ENCODE measurements at regions not wholly inside any gene's neighbourhood (a gene's known extent, or its start where the extent isn't known, plus 50 kb on each side); places are given as distances from the start of the nearest gene placed in this dataset.

DNA sequence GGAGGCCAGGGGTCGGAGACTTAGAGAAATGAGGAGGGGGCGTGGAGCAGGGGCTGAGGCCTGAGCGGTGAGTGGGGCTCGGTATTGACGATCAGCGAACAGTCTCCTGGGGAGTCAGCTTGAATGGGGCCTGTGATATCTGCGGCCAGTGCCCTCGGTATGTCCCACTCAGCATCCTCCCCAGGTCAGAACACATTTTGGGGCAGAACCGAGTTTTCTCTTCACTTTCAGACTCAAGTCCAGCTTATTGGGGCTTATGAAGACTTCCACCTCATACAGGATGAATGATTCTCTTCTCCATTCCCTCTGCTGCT is 82.6 kb downstream of the RRM2 start:
- TF ChIP-seq POLR2A (IDR thresholded peaks at IDR 0.05) (no peak), POLR2AphosphoS5 (IDR thresholded peaks at IDR 0.05) (no peak)
- TF ChIP-seq, protein P1, sequence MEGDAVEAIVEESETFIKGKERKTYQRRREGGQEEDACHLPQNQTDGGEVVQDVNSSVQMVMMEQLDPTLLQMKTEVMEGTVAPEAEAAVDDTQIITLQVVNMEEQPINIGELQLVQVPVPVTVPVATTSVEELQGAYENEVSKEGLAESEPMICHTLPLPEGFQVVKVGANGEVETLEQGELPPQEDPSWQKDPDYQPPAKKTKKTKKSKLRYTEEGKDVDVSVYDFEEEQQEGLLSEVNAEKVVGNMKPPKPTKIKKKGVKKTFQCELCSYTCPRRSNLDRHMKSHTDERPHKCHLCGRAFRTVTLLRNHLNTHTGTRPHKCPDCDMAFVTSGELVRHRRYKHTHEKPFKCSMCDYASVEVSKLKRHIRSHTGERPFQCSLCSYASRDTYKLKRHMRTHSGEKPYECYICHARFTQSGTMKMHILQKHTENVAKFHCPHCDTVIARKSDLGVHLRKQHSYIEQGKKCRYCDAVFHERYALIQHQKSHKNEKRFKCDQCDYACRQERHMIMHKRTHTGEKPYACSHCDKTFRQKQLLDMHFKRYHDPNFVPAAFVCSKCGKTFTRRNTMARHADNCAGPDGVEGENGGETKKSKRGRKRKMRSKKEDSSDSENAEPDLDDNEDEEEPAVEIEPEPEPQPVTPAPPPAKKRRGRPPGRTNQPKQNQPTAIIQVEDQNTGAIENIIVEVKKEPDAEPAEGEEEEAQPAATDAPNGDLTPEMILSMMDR (IDR thresholded peaks at IDR 0.05): no peak
